Stimulated activated CD8-positive, alpha-beta memory T cell treated with anti-CD3 and anti-CD28 coated beads, Interleukin-2, amount 100 ng/mL, for 1 hour (primary cell): ENCODE measurements at regions not wholly inside any gene's neighbourhood (a gene's known extent, or its start where the extent isn't known, plus 50 kb on each side); places are given as distances from the start of the nearest gene placed in this dataset.

ENCODE experiments used
- DNase-seq, 2 donors: peaks; one replicate each; pipeline ENCODE4 v3.0.0-alpha.2; 2020; ENCODE audit warnings: low read depth in 2 of 2

- no peak for DNase-seq
These were observed 2137.1 kb upstream of the TENM3 start for GRCh38 chr4:180106122-180106521.

- DNase-seq, result no peak
These were observed 2136.2 kb upstream of the TENM3 start for GRCh38 chr4:180106997-180107396.

GRCh38 chr4:180116840-180117239 is 2126.4 kb upstream of the TENM3 start:
- DNase-seq, result no peak

GRCh38 chr4:180120068-180120467 is 2123.1 kb upstream of the TENM3 start:
- DNase-seq, result no peak

GRCh38 chr4:180134091-180134866 is 2108.9 kb upstream of the TENM3 start:
- no peak for DNase-seq

- DNase-seq, result no peak
These were observed 2101.5 kb upstream of the TENM3 start for GRCh38 chr4:180141734-180142133.

- DNase-seq, result no peak
These were observed 2094.5 kb upstream of the TENM3 start for GRCh38 chr4:180148737-180149136.

GRCh38 chr4:180150818-180151217 is 2092.4 kb upstream of the TENM3 start:
- DNase-seq, result no peak

- DNase-seq, result no peak
These were observed 2090.4 kb upstream of the TENM3 start for GRCh38 chr4:180152831-180153230.

- DNase-seq, result no peak
These were observed 2089.6 kb upstream of the TENM3 start for GRCh38 chr4:180153587-180153986.

- no peak for DNase-seq
These were observed 2086.5 kb upstream of the TENM3 start for GRCh38 chr4:180156684-180157083.

GRCh38 chr4:180160195-180160983 is 2082.8 kb upstream of the TENM3 start:
- DNase-seq, result no peak

- no peak for DNase-seq
These were observed 2078.4 kb upstream of the TENM3 start for GRCh38 chr4:180164799-180165198.

- no peak for DNase-seq
These were observed 2073.8 kb upstream of the TENM3 start for GRCh38 chr4:180169394-180169793.

GRCh38 chr4:180169966-180170365 is 2073.2 kb upstream of the TENM3 start:
- no peak for DNase-seq

GRCh38 chr4:180179146-180179545 is 2064.1 kb upstream of the TENM3 start:
- DNase-seq, result no peak

- no peak for DNase-seq
These were observed 2053.5 kb upstream of the TENM3 start for GRCh38 chr4:180189666-180190065.

GRCh38 chr4:180190382-180190781 is 2052.8 kb upstream of the TENM3 start:
- no peak for DNase-seq

- DNase-seq, result no peak
These were observed 2045.7 kb upstream of the TENM3 start for GRCh38 chr4:180197471-180197870.

- DNase-seq, result no peak
These were observed 2039.9 kb upstream of the TENM3 start for GRCh38 chr4:180203349-180203748.

- no peak for DNase-seq
These were observed 2037.9 kb upstream of the TENM3 start for GRCh38 chr4:180205276-180205675.

GRCh38 chr4:180207921-180208320 is 2035.3 kb upstream of the TENM3 start:
- DNase-seq, result no peak

- no peak for DNase-seq
These were observed 2026.1 kb upstream of the TENM3 start for GRCh38 chr4:180217070-180217469.
